ENCODE measurements at regions not wholly inside any gene's neighbourhood (a gene's known extent, or its start where the extent isn't known, plus 50 kb on each side); places are given as distances from the start of the nearest gene placed in this dataset.

DNA sequence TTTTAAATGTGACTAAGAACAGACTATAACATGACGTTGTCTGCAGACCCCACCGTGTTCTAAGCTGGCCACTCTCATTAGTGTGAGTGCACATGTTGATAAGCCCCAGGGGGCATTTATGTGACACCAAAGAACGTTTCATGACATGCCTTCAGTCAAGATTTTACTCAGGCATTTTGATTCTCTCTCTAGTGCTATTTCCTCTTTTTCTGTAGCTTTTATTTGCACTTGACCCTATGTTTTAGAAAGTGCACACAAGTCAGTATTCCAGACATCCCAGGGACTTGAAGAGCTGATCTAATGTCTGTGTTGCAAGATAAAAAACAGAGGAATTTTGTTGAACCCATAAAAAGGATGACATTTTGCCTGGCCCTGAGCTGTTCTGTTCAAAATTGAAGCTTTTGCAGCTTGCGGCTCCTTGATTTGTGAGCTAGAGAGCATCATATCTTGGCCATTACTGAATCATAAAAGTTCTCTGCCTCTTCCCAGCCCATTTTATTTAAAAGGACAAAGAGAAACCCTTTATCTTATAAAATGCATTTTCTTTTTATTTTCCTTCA, 80.9 kb upstream of the TYRP1 start:
- DNase-seq: no peak

GRCh38 chr9:12613071-12613470, 80.1 kb upstream of the TYRP1 start:
- no peak for DNase-seq

DNA sequence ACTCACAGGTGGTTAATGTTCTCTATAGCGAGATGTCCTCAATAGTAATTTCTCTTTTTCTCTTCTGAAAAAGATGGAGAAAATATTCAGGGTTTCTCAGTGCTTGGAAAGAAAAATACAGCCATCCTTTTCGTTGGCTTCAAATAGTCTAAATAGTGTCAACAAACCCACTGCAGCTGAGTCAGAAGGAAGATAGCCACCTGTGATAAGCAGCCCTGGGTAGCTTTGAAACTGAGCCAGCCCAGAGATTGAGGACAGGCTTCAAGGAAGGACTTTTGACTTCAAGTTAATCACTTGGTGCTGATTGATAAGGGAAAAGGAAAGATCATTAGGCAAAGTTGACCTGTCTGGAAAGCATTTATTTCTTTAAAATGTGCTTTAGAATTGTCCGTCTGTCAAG, 78.7 kb upstream of the TYRP1 start:
- DNase-seq: no peak

DNA sequence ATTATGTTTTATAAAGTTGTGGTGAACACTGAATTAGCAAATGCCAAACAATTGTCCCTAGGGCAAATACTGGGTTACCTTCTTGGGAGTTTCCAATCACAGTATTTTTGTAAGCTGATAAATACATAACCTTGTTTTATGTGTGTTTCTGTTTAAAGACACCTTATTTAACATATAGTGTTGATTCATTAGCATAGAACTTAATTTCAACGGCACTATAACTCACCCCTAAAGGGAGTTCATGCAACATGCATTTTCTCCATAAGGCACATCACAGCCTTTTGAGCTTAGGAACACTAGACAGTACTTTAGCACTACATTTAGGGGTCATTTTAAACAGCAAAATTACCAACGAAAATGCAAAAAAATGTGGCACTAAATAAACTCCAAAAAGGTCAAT, 74.2 kb upstream of the TYRP1 start:
- no peak for DNase-seq

- no peak for DNase-seq
Observed at GRCh38 chr9:12625844-12626243, 67.3 kb upstream of the TYRP1 start.

- DNase-seq: no peak
Observed at GRCh38 chr9:12627096-12627495, 66.1 kb upstream of the TYRP1 start.

GRCh38 chr9:12628546-12628945, 64.6 kb upstream of the TYRP1 start:
- no peak for DNase-seq

DNA sequence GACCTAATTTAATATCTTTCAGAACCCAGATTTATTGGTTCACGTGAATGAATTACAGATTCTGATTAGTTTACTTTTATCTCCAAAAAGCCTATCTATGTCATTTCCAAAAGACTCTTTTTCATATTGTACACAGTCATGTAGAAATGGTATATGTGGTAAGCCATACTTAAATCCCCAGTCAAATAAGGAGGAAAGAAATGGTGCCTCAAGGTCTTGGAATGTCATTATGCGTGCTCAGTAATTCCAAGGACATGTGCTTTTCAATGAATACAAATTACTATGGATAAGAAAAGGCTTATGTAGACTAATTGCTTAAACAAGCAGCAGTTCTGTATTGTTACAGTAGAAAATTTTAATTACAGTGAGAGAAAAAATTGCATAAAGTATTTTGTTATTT, 64.1 kb upstream of the TYRP1 start:
- no peak for DNase-seq

DNA sequence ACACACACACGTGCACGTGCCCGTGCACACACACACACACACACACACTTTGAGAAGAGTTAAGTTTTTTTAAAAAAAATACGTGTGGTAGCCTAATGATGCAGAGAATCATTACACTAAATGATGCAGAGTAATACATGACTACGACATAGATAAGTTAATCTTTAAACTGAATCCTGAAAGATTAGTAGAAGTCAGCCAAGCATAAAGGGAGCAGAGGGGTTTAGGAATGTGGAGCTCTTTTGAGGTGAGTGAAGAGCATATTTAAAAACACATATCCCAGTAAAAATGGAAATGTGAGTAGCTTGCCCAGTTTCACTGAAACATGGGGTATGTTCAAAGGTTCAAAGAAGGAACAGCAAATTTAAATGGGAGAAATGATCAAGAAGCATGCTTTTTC, 61.3 kb upstream of the TYRP1 start:
- no peak for DNase-seq

DNA sequence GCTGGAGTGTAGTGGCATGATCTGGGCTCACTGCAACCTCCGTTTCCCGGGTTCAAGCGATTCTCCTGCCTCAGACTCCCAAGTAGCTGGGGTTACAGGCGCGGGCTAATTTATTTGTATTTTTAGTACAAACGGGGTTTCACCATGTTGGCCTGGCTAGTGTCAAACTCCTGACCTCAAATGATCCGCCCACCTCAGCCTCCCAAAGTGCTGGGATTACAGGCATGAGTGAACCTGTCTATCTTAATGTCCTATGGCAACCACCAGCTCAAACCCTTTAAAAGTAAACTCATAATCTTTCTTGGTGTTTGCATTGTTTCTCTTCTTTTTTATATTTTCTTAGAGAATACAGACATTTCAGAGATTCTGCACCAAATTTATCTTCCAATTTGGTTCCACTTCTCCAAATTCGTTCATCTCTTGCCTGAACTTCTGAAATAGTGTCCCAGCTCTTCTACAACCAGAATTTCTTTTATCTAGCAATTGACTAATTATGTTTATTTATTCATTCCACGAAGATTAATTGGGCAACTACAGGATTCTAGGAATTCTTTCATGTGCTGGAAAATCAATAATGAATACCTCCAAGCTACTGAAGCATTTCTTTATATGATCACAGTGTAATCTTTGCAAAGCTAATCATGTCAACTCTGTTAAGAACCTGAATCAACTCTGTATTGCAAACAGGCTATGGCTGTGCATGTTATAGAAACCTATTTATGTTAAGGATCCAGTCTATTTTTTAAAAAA, 60.0 kb upstream of the TYRP1 start:
- DNase-seq: no peak

DNA sequence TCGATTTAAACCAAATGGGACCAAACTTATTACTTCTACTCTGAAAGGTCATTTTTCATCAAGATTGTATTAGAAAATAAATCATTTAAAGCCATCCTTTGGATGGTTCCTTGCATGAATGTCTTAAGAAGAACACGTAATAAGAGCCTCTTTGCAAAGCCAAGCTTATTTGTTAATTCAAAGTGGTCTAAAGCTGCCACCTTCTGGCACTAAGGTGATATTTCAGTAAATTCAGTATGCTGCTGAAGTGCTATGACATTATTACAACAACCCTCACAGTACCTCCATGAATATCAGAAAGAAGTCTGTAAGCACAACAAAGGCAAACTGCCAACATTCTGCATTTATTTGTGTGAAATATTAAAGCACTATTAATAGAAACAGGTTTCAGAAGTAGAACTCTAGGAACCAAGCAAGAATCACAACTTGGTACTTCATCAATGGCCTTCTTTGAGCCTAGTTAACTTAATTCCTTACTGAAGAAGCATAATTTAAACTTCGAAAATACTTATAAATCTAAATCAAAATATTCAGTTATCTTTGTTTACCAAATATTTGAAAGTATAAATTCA, 53.1 kb upstream of the TYRP1 start:
- DNase-seq: no peak

DNA sequence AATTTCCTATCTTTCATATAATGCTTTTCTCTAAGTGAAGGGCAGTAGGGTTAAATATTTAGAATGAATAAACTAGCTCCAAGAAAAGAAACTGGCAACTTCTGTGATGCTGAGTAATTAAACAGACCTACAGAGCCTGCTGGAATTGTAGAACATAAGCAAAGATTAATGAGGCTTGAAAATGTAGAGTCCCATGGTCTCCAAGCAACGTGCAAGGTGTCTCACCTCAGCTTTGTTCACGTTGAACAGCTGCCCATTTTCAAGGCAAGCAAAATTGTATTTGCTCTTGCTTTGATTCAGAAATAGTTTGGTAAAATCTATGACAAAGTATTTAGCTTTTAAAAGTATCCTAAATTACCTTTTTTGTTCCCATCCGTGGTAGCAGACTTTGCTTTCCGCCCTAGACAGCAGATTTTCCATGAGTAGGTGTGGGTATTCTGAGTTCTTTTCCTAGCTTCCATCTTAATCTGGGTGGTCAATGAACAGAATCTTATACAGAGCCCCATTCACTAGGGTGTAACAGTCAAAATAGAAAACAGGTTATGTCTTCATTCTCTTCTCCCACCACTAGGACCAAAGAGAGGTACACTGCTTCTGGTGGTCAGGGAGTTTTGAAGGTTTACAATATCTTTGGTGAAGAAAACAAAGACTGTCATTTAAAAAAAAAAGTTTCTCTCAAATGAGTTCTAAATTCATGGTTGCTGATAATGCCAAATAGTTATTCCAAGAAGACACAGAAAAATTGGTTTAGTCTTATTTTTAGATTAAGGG, 52.1 kb upstream of the TYRP1 start:
- DNase-seq: no peak

Data from femur (tissue), 1 donor.